ENCODE measurements at regions not wholly inside any gene's neighbourhood (a gene's known extent, or its start where the extent isn't known, plus 50 kb on each side); places are given as distances from the start of the nearest gene placed in this dataset.

DNA sequence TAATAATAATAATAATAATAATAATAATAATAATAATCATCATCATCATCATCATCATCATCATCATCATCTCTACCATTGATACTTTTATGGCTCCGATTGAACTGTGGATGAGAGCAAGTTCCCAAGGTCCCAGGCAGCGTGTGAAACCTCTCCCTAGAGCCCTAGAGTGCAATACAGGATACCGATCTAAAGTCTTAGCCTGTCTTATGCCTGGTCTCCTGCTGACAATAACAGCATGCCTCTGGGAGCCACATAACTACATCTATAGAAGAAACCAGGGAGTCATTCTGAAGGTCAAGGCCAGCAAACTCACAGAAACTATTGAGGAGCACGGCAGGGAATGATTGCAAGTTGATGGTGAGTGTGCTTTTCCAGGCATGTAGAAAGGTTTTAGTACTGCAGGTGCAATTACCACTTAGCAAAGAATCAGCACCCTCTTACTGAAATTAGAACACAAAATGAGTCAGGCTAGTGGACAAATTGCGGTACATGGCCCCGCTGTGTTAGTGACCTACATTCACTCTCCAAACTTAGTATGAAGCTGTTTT is 457.2 kb upstream of the CDH20 start:
- H3K4me1 Mint-ChIP-seq: peaks cover 2% of the 10 kb centered on the region
- H3K27ac Mint-ChIP-seq: no peak overlapping the region
- no peaks in the 10 kb centered on the region for H3K9me3 Mint-ChIP-seq
- H3K27ac ChIP-seq (ENCODE audit: low read depth, low read length): no peak overlapping the region
- H3K4me1 ChIP-seq (ENCODE audit: control insufficient read depth, insufficient read depth, low read length): no peaks in the 10 kb centered on the region
- no peak for DNase-seq
- WGBS, 2 experiments (ENCODE audit: insufficient coverage in 1 of 2, insufficient read length in 1 of 2): 82 to 92% methylated on average over 3 to 6 of the region's 6 CpGs
- no peak overlapping the region for H3K9ac ChIP-seq (ENCODE audit: extremely low read depth, low read length, poor library complexity, severe bottlenecking)
- H3K4me3 Mint-ChIP-seq: no peak overlapping the region
- H3K36me3 Mint-ChIP-seq (ENCODE audit: low read depth): no peaks in the 10 kb centered on the region
- no peak overlapping the region for H3K4me3 ChIP-seq (ENCODE audit: low read length)
- H3K27me3 ChIP-seq (ENCODE audit: control insufficient read depth, insufficient read depth, low read length, poor library complexity, severe bottlenecking): no peaks in the 10 kb centered on the region
- H3K36me3 ChIP-seq (ENCODE audit: control insufficient read depth, insufficient read depth, low read length): no peaks in the 10 kb centered on the region
- H3K27me3 Mint-ChIP-seq (ENCODE audit: insufficient read depth): no peaks in the 10 kb centered on the region
- TF ChIP-seq, protein P1, sequence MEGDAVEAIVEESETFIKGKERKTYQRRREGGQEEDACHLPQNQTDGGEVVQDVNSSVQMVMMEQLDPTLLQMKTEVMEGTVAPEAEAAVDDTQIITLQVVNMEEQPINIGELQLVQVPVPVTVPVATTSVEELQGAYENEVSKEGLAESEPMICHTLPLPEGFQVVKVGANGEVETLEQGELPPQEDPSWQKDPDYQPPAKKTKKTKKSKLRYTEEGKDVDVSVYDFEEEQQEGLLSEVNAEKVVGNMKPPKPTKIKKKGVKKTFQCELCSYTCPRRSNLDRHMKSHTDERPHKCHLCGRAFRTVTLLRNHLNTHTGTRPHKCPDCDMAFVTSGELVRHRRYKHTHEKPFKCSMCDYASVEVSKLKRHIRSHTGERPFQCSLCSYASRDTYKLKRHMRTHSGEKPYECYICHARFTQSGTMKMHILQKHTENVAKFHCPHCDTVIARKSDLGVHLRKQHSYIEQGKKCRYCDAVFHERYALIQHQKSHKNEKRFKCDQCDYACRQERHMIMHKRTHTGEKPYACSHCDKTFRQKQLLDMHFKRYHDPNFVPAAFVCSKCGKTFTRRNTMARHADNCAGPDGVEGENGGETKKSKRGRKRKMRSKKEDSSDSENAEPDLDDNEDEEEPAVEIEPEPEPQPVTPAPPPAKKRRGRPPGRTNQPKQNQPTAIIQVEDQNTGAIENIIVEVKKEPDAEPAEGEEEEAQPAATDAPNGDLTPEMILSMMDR (conservative IDR thresholded peaks at IDR 0.05): no peak
- no peaks in the 10 kb centered on the region for H3K9me3 ChIP-seq (ENCODE audit: control insufficient read depth, low read length)

DNA sequence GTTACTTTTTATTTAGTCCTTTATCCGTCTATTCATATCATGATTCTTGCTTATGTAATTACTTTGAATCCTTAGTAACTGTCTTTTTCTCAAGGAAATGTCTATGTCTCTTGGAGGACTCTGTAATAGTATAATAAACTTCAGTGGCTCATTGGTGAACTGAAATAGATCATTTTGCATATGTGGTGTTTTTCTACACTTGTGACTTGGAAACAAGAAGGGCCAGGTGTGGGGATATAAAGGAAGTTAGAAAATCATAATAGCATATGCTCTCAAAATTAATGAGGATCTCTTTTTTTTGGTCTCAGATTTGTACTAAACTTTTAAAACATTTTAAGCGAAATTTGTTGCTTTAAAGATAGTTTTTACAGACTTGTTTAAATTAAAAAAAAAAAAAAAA is 453.0 kb upstream of the CDH20 start:
- Histone ChIP-seq H3K36me3 (ENCODE audit: control insufficient read depth, insufficient read depth, low read length) (no peaks in the 10 kb centered on the region), H3K27ac (ENCODE audit: low read depth, low read length) (no peak overlapping the region), H3K4me3 (ENCODE audit: low read length) (no peak overlapping the region), H3K9me3 (ENCODE audit: control insufficient read depth, low read length) (no peaks in the 10 kb centered on the region), H3K27me3 (ENCODE audit: control insufficient read depth, insufficient read depth, low read length, poor library complexity, severe bottlenecking) (no peaks in the 10 kb centered on the region), H3K4me1 (ENCODE audit: control insufficient read depth, insufficient read depth, low read length) (no peaks in the 10 kb centered on the region), H3K9ac (ENCODE audit: extremely low read depth, low read length, poor library complexity, severe bottlenecking) (no peak overlapping the region)
- TF ChIP-seq, protein P1 (conservative IDR thresholded peaks at IDR 0.05): no peak
- Mint-ChIP-seq H3K4me3 (no peak overlapping the region), H3K4me1 (peaks cover 2% of the 10 kb centered on the region), H3K9me3 (no peaks in the 10 kb centered on the region), H3K27me3 (ENCODE audit: insufficient read depth) (no peaks in the 10 kb centered on the region), H3K27ac (no peak overlapping the region), H3K36me3 (ENCODE audit: low read depth) (no peaks in the 10 kb centered on the region)
- WGBS, 2 experiments (ENCODE audit: insufficient coverage in 1 of 2, insufficient read length in 1 of 2): 80% methylated on average over 2 of the region's 2 CpGs; no CpG with 5 or more reads in 1 of the 2 experiments
- no peak for DNase-seq

DNA sequence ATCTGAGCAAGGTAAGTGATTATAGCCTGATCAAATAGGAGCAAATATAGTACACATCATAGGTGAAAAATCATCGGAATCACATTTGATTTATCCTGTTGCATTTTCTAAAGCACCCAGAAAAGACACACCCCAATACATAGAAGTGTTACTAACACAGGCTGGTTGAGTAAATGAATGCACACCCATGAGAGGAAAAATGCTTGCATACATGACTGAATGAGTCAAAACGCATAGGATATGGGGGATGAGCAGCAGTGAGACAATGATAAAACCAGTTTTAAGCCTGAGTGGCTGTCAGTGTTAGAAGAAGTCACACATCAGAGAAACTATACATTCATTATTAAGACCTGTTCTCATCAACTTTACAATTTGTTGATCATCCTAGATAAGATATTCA is 449.6 kb upstream of the CDH20 start:
- no peaks in the 10 kb centered on the region for H3K36me3 Mint-ChIP-seq (ENCODE audit: low read depth)
- no peak overlapping the region for H3K27ac Mint-ChIP-seq
- Histone ChIP-seq H3K27ac (ENCODE audit: low read depth, low read length) (no peak overlapping the region), H3K9me3 (ENCODE audit: control insufficient read depth, low read length) (no peaks in the 10 kb centered on the region), H3K9ac (ENCODE audit: extremely low read depth, low read length, poor library complexity, severe bottlenecking) (no peak overlapping the region), H3K4me3 (ENCODE audit: low read length) (no peak overlapping the region), H3K4me1 (ENCODE audit: control insufficient read depth, insufficient read depth, low read length) (peaks cover 7% of the 10 kb centered on the region), H3K27me3 (ENCODE audit: control insufficient read depth, insufficient read depth, low read length, poor library complexity, severe bottlenecking) (no peaks in the 10 kb centered on the region), H3K36me3 (ENCODE audit: control insufficient read depth, insufficient read depth, low read length) (no peaks in the 10 kb centered on the region)
- no peak overlapping the region for H3K4me3 Mint-ChIP-seq
- TF ChIP-seq, protein P1 (conservative IDR thresholded peaks at IDR 0.05): no peak
- H3K27me3 Mint-ChIP-seq (ENCODE audit: insufficient read depth): no peaks in the 10 kb centered on the region
- H3K9me3 Mint-ChIP-seq: no peaks in the 10 kb centered on the region
- WGBS, 2 experiments (ENCODE audit: insufficient coverage in 1 of 2, insufficient read length in 1 of 2): 100% methylated on average over 1 to 2 of the region's 2 CpGs
- no peak for DNase-seq
- peaks cover 18% of the 10 kb centered on the region for H3K4me1 Mint-ChIP-seq
